ENCODE measurements at regions not wholly inside any gene's neighbourhood (a gene's known extent, or its start where the extent isn't known, plus 50 kb on each side); places are given as distances from the start of the nearest gene placed in this dataset.

GRCh38 chr11:121795174-121795573, 320.8 kb downstream of the BLID start:
- TF ChIP-seq TAF1 (IDR thresholded peaks at IDR 0.05; ENCODE audit: borderline replicate concordance, insufficient read depth, low read length) (no peak), SIN3A (IDR thresholded peaks at IDR 0.05; ENCODE audit: borderline replicate concordance, insufficient read depth, low read length) (no peak)
